KMS-11 (cell line): ENCODE measurements at regions not wholly inside any gene's neighbourhood (a gene's known extent, or its start where the extent isn't known, plus 50 kb on each side); places are given as distances from the start of the nearest gene placed in this dataset.
A peak's percentile ranks its signal among the peaks of the same experiment; 100 is the strongest.

ENCODE experiments used
- H2AFZ ChIP-seq: fragments of 200-600 bp; sonication (generic); 2 replicates; pipeline ENCODE4 v1.6.1; 2016; ENCODE audit warnings: antibody characterized with exemption, mixed run types, low read depth
- H3K27ac ChIP-seq: fragments of 200-600 bp; sonication (generic); 2 replicates; pipeline ENCODE4 v1.6.1; 2016; ENCODE audit warnings: mild to moderate bottlenecking, mixed run types
- H3K27me3 ChIP-seq: fragments of 200-600 bp; sonication (generic); 2 replicates; pipeline ENCODE4 v1.6.1; 2017; ENCODE audit warnings: mild to moderate bottlenecking, low read depth, mixed run types, moderate library complexity; ENCODE audit not compliant: insufficient read depth
- H3K36me3 ChIP-seq: fragments of 200-600 bp; sonication (generic); 2 replicates; pipeline ENCODE4 v1.6.1; 2017; ENCODE audit warnings: mild to moderate bottlenecking, mixed run types; ENCODE audit not compliant: insufficient read depth
- H3K4me1 ChIP-seq: fragments of 200-600 bp; sonication (generic); 2 replicates; pipeline ENCODE4 v1.6.1; 2016; ENCODE audit warnings: mild to moderate bottlenecking, low read depth, mixed run types; ENCODE audit not compliant: poor library complexity, severe bottlenecking
- H3K4me2 ChIP-seq: fragments of 200-600 bp; sonication (generic); 2 replicates; pipeline ENCODE4 v1.7.0; 2016; ENCODE audit warnings: mild to moderate bottlenecking, mixed run types
- H3K4me3 ChIP-seq: fragments of 200-600 bp; sonication (generic); IDR thresholded peaks from 2 replicates; pipeline ENCODE4 v1.6.1; 2017; ENCODE audit warnings: low read depth, low read length, mixed read lengths; ENCODE audit not compliant: insufficient read depth
- H3K79me2 ChIP-seq: fragments of 200-600 bp; sonication (generic); 2 replicates; pipeline ENCODE4 v1.6.1; 2016; ENCODE audit warnings: low read depth, mixed run types; ENCODE audit not compliant: insufficient read depth
- H3K9ac ChIP-seq: fragments of 200-600 bp; sonication (generic); 2 replicates; pipeline ENCODE4 v1.6.1; 2016; ENCODE audit warnings: mild to moderate bottlenecking, mixed run types
- H4K20me1 ChIP-seq: fragments of 200-600 bp; sonication (generic); 2 replicates; pipeline ENCODE4 v1.6.1; 2016; ENCODE audit warnings: mild to moderate bottlenecking, mixed run types; ENCODE audit not compliant: insufficient read depth
- TF ChIP-seq, protein P1 (sequence below): fragments of 200-600 bp; sonication (generic); conservative IDR thresholded peaks from 2 replicates; pipeline ENCODE4 v1.6.1; 2017; ENCODE audit warnings: low read depth, mild to moderate bottlenecking, antibody characterized with exemption, low read length, moderate library complexity, mixed read lengths

DNA sequence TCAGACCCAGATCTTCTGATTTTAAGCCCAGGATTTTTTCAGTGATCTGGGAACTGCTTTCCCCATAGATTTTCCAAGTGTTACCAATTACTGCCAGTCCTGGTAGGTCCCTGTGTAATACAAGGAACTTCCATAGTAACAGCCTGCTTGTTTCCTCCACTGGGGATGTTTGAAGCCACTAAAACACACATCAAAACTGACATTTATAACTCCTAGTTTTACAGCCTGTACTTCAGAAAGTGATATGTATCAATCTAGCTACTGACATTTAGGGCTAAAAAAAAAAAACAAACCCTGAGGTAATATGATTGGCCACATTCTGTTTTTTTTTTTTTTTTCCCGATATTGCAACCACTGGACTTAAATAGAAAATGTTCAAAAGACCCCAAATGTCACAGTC, 166.9 kb upstream of the SP4 start:
- Histone ChIP-seq H3K9ac (no peak overlapping the region), H3K4me2 (no peak overlapping the region), H4K20me1 (no peaks in the 10 kb centered on the region), H2AFZ (no peak overlapping the region), H3K4me3 (no peak overlapping the region), H3K27ac (no peak overlapping the region), H3K4me1 (no peaks in the 10 kb centered on the region), H3K27me3 (no peaks in the 10 kb centered on the region), H3K79me2 (no peaks in the 10 kb centered on the region), H3K36me3 (no peaks in the 10 kb centered on the region)
- TF ChIP-seq, protein P1, sequence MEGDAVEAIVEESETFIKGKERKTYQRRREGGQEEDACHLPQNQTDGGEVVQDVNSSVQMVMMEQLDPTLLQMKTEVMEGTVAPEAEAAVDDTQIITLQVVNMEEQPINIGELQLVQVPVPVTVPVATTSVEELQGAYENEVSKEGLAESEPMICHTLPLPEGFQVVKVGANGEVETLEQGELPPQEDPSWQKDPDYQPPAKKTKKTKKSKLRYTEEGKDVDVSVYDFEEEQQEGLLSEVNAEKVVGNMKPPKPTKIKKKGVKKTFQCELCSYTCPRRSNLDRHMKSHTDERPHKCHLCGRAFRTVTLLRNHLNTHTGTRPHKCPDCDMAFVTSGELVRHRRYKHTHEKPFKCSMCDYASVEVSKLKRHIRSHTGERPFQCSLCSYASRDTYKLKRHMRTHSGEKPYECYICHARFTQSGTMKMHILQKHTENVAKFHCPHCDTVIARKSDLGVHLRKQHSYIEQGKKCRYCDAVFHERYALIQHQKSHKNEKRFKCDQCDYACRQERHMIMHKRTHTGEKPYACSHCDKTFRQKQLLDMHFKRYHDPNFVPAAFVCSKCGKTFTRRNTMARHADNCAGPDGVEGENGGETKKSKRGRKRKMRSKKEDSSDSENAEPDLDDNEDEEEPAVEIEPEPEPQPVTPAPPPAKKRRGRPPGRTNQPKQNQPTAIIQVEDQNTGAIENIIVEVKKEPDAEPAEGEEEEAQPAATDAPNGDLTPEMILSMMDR: no peak

DNA sequence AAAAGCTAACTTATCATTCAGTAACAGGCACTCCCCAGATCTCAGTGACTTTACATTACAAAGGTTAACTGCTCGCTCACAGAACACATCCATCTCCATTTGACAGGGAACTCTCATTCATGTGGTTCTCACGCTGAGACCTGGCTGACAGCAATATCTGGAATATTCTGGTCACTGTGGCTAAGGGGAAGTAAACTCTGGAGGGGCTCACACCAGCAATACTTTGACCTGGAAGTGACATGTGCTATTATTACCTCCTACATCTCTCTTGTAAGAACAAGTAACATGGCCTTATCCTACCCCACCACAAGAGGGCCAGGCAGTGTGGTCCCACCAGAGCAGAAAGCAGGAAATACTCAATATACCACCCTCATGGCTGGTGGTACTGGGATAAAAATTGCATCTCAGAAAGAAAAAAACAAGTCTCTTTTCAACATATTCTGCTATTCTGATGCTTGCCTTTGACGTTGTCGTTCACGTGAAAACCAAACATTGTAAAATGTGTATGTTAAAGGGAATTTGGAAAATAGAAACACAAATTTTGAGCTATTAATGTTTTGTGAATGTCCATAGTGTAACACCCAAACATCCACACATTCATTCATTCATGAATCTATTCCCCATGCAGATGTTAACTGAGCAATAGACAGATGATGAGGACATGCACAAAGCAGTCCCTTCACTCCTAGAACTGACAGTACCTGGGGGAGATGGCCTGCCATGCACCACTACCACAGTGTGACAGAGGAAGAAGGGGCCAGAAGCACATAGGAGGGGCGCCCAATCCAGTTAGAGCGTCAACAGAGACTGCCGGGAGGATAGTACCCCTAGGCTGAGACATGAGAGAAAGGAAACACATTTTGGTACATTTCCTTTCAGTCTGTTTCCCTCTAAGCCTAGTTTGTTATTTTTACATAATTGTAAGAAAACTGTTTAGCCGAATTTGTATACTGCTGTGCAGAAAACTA, 166.0 kb upstream of the SP4 start:
- H3K4me2 ChIP-seq: no peak overlapping the region
- no peak overlapping the region for H3K27ac ChIP-seq
- no peak overlapping the region for H2AFZ ChIP-seq
- H4K20me1 ChIP-seq: no peaks in the 10 kb centered on the region
- TF ChIP-seq, protein P1: peak; percentile 71
- H3K9ac ChIP-seq: no peak overlapping the region
- H3K4me3 ChIP-seq: no peak overlapping the region
- H3K36me3 ChIP-seq: no peaks in the 10 kb centered on the region
- H3K4me1 ChIP-seq: no peaks in the 10 kb centered on the region
- no peaks in the 10 kb centered on the region for H3K79me2 ChIP-seq
- no peaks in the 10 kb centered on the region for H3K27me3 ChIP-seq

DNA sequence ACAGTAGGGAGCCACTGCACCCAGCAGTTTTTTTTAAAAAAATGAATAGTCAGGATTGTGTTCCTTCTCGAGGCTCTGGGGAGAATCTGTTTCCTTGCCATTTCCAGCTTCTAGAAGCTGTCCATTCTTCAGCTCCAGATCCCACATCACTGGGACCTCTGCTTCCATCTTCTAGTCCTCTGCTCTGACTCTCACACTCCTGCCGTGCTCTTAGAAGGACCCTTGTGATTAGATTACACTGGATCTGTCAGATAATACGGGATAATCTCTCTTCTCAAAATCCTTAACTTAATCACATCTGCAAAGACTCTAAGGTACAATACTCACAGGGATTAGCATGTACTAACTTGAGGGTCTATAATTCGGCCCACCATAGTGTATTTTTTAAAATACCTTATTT, 158.9 kb upstream of the SP4 start:
- no peak overlapping the region for H3K9ac ChIP-seq
- H3K4me1 ChIP-seq: no peaks in the 10 kb centered on the region
- H3K27ac ChIP-seq: no peak overlapping the region
- no peaks in the 10 kb centered on the region for H3K36me3 ChIP-seq
- H3K27me3 ChIP-seq: no peaks in the 10 kb centered on the region
- no peak overlapping the region for H3K4me2 ChIP-seq
- H3K79me2 ChIP-seq: no peaks in the 10 kb centered on the region
- H4K20me1 ChIP-seq: no peaks in the 10 kb centered on the region
- no peak overlapping the region for H2AFZ ChIP-seq
- no peak overlapping the region for H3K4me3 ChIP-seq
- TF ChIP-seq, protein P1: no peak

DNA sequence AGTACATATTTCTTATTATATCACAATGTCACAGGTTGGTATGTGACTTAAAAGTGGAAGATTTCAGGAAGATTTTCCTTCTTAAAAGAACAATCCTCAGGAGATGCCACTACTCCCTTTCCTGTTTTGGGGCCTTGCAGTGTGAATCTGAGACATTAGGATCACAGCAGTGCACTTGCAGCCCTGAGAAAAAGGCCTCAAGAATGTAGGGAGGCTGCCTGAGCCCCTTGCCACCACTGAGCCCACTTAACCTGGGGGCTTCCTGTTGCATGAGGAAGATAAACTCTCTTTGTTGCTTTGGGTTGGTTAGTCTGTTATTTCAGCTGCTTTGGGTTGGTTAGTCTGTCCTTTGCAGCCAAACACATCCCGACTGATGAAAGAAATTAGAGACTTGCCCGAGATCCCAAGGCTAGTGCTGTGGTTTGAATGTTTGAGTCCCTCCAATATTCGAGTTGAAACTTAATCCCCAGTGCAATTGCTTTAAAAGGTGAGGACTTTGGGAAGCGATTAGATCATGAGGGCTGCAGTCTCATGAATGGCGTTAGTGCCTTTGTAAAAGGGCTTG, 151.3 kb upstream of the SP4 start:
- no peaks in the 10 kb centered on the region for H4K20me1 ChIP-seq
- TF ChIP-seq, protein P1: no peak

More for the DNA sequence above, 151.3 kb upstream of the SP4 start:
- Histone ChIP-seq H3K4me3 (no peak overlapping the region), H3K27me3 (no peaks in the 10 kb centered on the region), H2AFZ (no peak overlapping the region), H3K79me2 (no peaks in the 10 kb centered on the region), H3K36me3 (no peaks in the 10 kb centered on the region), H3K9ac (no peak overlapping the region), H3K4me2 (no peak overlapping the region), H3K27ac (no peak overlapping the region), H3K4me1 (peaks cover 7% of the 10 kb centered on the region)
